Loucy (cell line): ENCODE measurements at regions not wholly inside any gene's neighbourhood (a gene's known extent, or its start where the extent isn't known, plus 50 kb on each side); places are given as distances from the start of the nearest gene placed in this dataset.

Experiments
- H2AFZ ChIP-seq: fragments of 200-600 bp; sonication (generic); 2 replicates; pipeline ENCODE4 v1.6.0; 2016; ENCODE audit warnings: antibody characterized with exemption, mild to moderate bottlenecking, low read length, moderate library complexity
- H3F3A ChIP-seq: fragments of 200-600 bp; 2 replicates; pipeline ENCODE4 v1.6.0; 2016; ENCODE audit warnings: antibody characterized with exemption, low read depth, mild to moderate bottlenecking
- H3K27me3 ChIP-seq: fragments of 200-600 bp; sonication (generic); 2 replicates; pipeline ENCODE4 v1.6.1; 2014; ENCODE audit warnings: low read length, mild to moderate bottlenecking; ENCODE audit not compliant: insufficient read depth, poor library complexity, severe bottlenecking
- H3K36me3 ChIP-seq: fragments of 200-600 bp; sonication (generic); 2 replicates; pipeline ENCODE4 v1.6.1; 2016; ENCODE audit warnings: low read length; ENCODE audit not compliant: insufficient read depth
- H3K4me1 ChIP-seq: fragments of 200-600 bp; sonication (generic); 2 replicates; pipeline ENCODE4 v1.5.1; 2014; ENCODE audit warnings: low read length, mild to moderate bottlenecking; ENCODE audit not compliant: insufficient read depth, poor library complexity, severe bottlenecking
- H3K4me2 ChIP-seq: fragments of 200-600 bp; sonication (generic); 2 replicates; pipeline ENCODE4 v1.6.0; 2014; ENCODE audit warnings: antibody characterized with exemption, low read length, low read depth, mild to moderate bottlenecking; ENCODE audit not compliant: poor library complexity, severe bottlenecking
- H3K4me3 ChIP-seq: fragments of 200-600 bp; sonication (generic); 2 replicates; pipeline ENCODE4 v1.5.1; 2014; ENCODE audit warnings: low read length, mild to moderate bottlenecking, mixed read lengths; ENCODE audit not compliant: poor library complexity, severe bottlenecking
- H3K79me2 ChIP-seq: fragments of 200-600 bp; sonication (generic); 2 replicates; pipeline ENCODE4 v1.6.1; 2014; ENCODE audit warnings: low read length; ENCODE audit not compliant: insufficient read depth
- H3K9ac ChIP-seq: fragments of 200-600 bp; sonication (generic); 2 replicates; pipeline ENCODE4 v1.6.0; 2014; ENCODE audit warnings: mild to moderate bottlenecking, low read depth, low read length, moderate library complexity; ENCODE audit not compliant: poor library complexity, severe bottlenecking
- H3K9me2 ChIP-seq: fragments of 200-600 bp; sonication (generic); replicated peaks from 2 replicates; pipeline ENCODE4 v1.6.1; 2016; ENCODE audit warnings: low read depth, low read length, mixed read lengths
- H3K9me3 ChIP-seq: fragments of 200-600 bp; sonication (generic); 2 replicates; pipeline ENCODE4 v1.6.1; 2014; ENCODE audit warnings: mild to moderate bottlenecking, antibody characterized with exemption, low read length, low read depth; ENCODE audit not compliant: insufficient read depth
- H4K20me1 ChIP-seq: fragments of 200-600 bp; sonication (generic); 2 replicates; pipeline ENCODE4 v1.6.0; 2014; ENCODE audit warnings: antibody characterized with exemption, low read length, mild to moderate bottlenecking; ENCODE audit not compliant: insufficient read depth, poor library complexity, severe bottlenecking
- EZH2phosphoT487 ChIP-seq: fragments of 200-600 bp; IDR thresholded peaks from 2 replicates; pipeline ENCODE4 v1.6.1; 2018; ENCODE audit warnings: antibody characterized with exemption, mild to moderate bottlenecking, moderate library complexity, borderline replicate concordance
- TF ChIP-seq, protein P1 (sequence below): fragments of 200-600 bp; sonication (generic); conservative IDR thresholded peaks from 2 replicates; pipeline ENCODE4 v1.5.1; 2014; ENCODE audit warnings: mild to moderate bottlenecking, antibody characterized with exemption, low read length

DNA sequence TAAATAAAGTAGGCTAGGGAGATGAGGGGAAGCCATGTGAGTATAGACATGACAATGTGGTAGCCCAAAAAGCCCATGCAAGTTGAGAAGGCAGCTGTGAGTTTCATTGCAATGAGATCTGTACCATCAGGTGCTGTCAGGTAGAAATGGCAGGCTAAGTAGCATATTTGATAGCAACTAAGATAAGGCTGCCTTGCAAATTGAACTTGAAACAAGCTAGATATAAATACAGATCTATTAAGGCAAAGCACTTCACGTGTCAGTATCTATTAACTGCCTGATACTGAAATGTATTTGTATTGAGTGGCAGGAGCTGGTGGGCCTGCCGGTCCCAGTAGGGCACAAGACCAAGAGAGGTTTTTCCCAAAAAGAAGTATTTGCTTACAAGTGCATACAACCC, 419.9 kb downstream of the TDRD15 start:
- Histone ChIP-seq H4K20me1 (no peaks in the 10 kb centered on the region), H3K4me1 (no peaks in the 10 kb centered on the region), H3K9me3 (no peaks in the 10 kb centered on the region), H3K9me2 (no peaks in the 10 kb centered on the region), H3K9ac (no peak overlapping the region), H3K4me2 (no peak overlapping the region), H2AFZ (no peak overlapping the region), H3F3A (no peaks in the 10 kb centered on the region), H3K36me3 (no peaks in the 10 kb centered on the region), H3K27me3 (no peaks in the 10 kb centered on the region), H3K79me2 (no peaks in the 10 kb centered on the region), H3K4me3 (no peak overlapping the region)
- TF ChIP-seq EZH2phosphoT487, result no peak
- TF ChIP-seq, protein P1, sequence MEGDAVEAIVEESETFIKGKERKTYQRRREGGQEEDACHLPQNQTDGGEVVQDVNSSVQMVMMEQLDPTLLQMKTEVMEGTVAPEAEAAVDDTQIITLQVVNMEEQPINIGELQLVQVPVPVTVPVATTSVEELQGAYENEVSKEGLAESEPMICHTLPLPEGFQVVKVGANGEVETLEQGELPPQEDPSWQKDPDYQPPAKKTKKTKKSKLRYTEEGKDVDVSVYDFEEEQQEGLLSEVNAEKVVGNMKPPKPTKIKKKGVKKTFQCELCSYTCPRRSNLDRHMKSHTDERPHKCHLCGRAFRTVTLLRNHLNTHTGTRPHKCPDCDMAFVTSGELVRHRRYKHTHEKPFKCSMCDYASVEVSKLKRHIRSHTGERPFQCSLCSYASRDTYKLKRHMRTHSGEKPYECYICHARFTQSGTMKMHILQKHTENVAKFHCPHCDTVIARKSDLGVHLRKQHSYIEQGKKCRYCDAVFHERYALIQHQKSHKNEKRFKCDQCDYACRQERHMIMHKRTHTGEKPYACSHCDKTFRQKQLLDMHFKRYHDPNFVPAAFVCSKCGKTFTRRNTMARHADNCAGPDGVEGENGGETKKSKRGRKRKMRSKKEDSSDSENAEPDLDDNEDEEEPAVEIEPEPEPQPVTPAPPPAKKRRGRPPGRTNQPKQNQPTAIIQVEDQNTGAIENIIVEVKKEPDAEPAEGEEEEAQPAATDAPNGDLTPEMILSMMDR, result no peak

- Histone ChIP-seq H2AFZ (no peak overlapping the region), H3K9me2 (no peaks in the 10 kb centered on the region)
Measured at GRCh38 chr2:21544392-21544791, 420.6 kb downstream of the TDRD15 start.

GRCh38 chr2:21552981-21553380, 429.2 kb downstream of the TDRD15 start:
- no peaks in the 10 kb centered on the region for H3K9me3 ChIP-seq
- H3K9me2 ChIP-seq, result no peaks in the 10 kb centered on the region
- no peaks in the 10 kb centered on the region for H3K36me3 ChIP-seq
- H4K20me1 ChIP-seq, result no peaks in the 10 kb centered on the region
- no peaks in the 10 kb centered on the region for H3K4me1 ChIP-seq
- H3K9ac ChIP-seq, result no peak overlapping the region
- H2AFZ ChIP-seq, result no peak overlapping the region
- TF ChIP-seq, protein P1, result no peak
- no peak for TF ChIP-seq EZH2phosphoT487
- H3K27me3 ChIP-seq, result no peaks in the 10 kb centered on the region
- H3F3A ChIP-seq, result no peaks in the 10 kb centered on the region
- no peak overlapping the region for H3K4me2 ChIP-seq
- H3K79me2 ChIP-seq, result no peaks in the 10 kb centered on the region
- H3K4me3 ChIP-seq, result no peak overlapping the region

More at GRCh38 chr2:21544392-21544791, 420.6 kb downstream of the TDRD15 start:
- Histone ChIP-seq H3K27me3 (no peaks in the 10 kb centered on the region), H3K36me3 (no peaks in the 10 kb centered on the region), H3F3A (no peaks in the 10 kb centered on the region), H3K4me3 (no peak overlapping the region), H4K20me1 (no peaks in the 10 kb centered on the region), H3K9ac (no peak overlapping the region), H3K9me3 (no peaks in the 10 kb centered on the region), H3K4me2 (no peak overlapping the region), H3K79me2 (no peaks in the 10 kb centered on the region), H3K4me1 (no peaks in the 10 kb centered on the region)
- TF ChIP-seq, protein P1, result no peak
